Thyroid gland (tissue), 4 donors: ENCODE measurements at regions not wholly inside any gene's neighbourhood (a gene's known extent, or its start where the extent isn't known, plus 50 kb on each side); places are given as distances from the start of the nearest gene placed in this dataset.

Experiments used
- POLR2A ChIP-seq, 2 donors: fragments of 450-650 bp; IDR thresholded peaks; one replicate each; pipeline ENCODE4 v1.6.1; 2017; ENCODE audit warnings: antibody characterized with exemption in 2 of 2, mild to moderate bottlenecking in 2 of 2, moderate library complexity in 1 of 2
- TF ChIP-seq, protein P1 (sequence below), 6 experiments: fragments of 200-600 bp in 3 of 6; fragments of 450-650 bp in 3 of 6; sonication (generic) in 3 of 6; IDR thresholded peaks; one replicate each; pipeline ENCODE4 v1.5.1; 2016 to 2019; ENCODE audit warnings: antibody characterized with exemption in 6 of 6, mild to moderate bottlenecking in 2 of 6, inconsistent platforms in 1 of 6, moderate library complexity in 1 of 6

DNA sequence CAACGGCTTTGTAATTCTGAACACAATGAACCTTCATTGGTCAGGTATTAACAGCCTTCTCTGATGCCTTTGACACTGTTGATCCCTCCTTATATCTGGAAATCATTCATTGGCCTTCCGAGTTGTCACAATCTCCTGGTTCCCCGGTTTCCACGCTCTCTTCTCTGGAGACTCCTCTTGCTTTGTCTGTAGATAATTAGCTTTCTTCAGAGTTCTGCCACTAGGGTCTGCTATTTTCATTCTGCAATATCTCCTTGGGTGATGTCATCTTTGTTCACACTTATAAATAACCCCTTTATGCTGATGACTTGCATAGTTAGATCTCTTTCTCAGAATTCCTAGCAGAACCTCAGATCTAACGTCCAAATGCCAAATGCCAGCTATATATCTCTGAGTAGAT lies 583.8 kb upstream of the ZNF717 start:
- TF ChIP-seq, protein P1, sequence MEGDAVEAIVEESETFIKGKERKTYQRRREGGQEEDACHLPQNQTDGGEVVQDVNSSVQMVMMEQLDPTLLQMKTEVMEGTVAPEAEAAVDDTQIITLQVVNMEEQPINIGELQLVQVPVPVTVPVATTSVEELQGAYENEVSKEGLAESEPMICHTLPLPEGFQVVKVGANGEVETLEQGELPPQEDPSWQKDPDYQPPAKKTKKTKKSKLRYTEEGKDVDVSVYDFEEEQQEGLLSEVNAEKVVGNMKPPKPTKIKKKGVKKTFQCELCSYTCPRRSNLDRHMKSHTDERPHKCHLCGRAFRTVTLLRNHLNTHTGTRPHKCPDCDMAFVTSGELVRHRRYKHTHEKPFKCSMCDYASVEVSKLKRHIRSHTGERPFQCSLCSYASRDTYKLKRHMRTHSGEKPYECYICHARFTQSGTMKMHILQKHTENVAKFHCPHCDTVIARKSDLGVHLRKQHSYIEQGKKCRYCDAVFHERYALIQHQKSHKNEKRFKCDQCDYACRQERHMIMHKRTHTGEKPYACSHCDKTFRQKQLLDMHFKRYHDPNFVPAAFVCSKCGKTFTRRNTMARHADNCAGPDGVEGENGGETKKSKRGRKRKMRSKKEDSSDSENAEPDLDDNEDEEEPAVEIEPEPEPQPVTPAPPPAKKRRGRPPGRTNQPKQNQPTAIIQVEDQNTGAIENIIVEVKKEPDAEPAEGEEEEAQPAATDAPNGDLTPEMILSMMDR (IDR thresholded peaks at IDR 0.05), result no peak
- TF ChIP-seq POLR2A (IDR thresholded peaks at IDR 0.05), result no peak
